GM23338 (cell line): ENCODE measurements at regions not wholly inside any gene's neighbourhood (a gene's known extent, or its start where the extent isn't known, plus 50 kb on each side); places are given as distances from the start of the nearest gene placed in this dataset.

Experiments
- ATAC-seq: fragments of 200-7000 bp; cut with Tn5 transposase; 3 replicates; pipeline ENCODE4 v1.9.1; 2020
- DNase-seq: peaks from one replicate; pipeline ENCODE4 v3.0.0-alpha.2; 2015; ENCODE audit warnings: low spot score
- H2AFZ ChIP-seq: fragments of 200-600 bp; sonication (generic); 2 replicates; pipeline ENCODE4 v1.8.0; 2016; ENCODE audit warnings: antibody characterized with exemption, mild to moderate bottlenecking, moderate library complexity
- H3F3A ChIP-seq: fragments of 200-600 bp; sonication (generic); replicated peaks from 2 replicates; pipeline ENCODE4 v1.8.0; 2017; ENCODE audit warnings: antibody characterized with exemption, mixed run types, low read depth
- H3K27ac ChIP-seq: fragments of 200-600 bp; sonication (generic); 2 replicates; pipeline ENCODE4 v1.6.1; 2016; ENCODE audit warnings: low read depth
- H3K27me3 ChIP-seq: fragments of 200-600 bp; sonication (generic); 2 replicates; pipeline ENCODE4 v1.8.0; 2016; ENCODE audit warnings: mild to moderate bottlenecking, mixed run types, moderate library complexity; ENCODE audit not compliant: insufficient read depth
- H3K36me3 ChIP-seq: fragments of 200-600 bp; sonication (generic); 2 replicates; pipeline ENCODE4 v1.8.0; 2016; ENCODE audit warnings: mild to moderate bottlenecking; ENCODE audit not compliant: insufficient read depth
- H3K4me1 ChIP-seq: fragments of 200-600 bp; sonication (generic); 2 replicates; pipeline ENCODE4 v1.8.0; 2016; ENCODE audit warnings: mild to moderate bottlenecking, moderate library complexity; ENCODE audit not compliant: insufficient read depth
- H3K4me2 ChIP-seq: fragments of 200-600 bp; sonication (generic); 2 replicates; pipeline ENCODE4 v1.7.1; 2017; ENCODE audit warnings: mixed run types
- H3K4me3 ChIP-seq: fragments of 200-600 bp; sonication (generic); 2 replicates; pipeline ENCODE4 v1.6.1; 2016; ENCODE audit warnings: mixed run types
- H3K79me2 ChIP-seq: fragments of 200-600 bp; sonication (generic); replicated peaks from 2 replicates; pipeline ENCODE4 v1.8.0; 2017; ENCODE audit warnings: mild to moderate bottlenecking; ENCODE audit not compliant: insufficient read depth
- H3K9me2 ChIP-seq: fragments of 200-600 bp; sonication (generic); 2 replicates; pipeline ENCODE4 v1.8.0; 2017; ENCODE audit not compliant: insufficient read depth
- H4K20me1 ChIP-seq: fragments of 200-600 bp; sonication (generic); replicated peaks from 2 replicates; pipeline ENCODE4 v1.8.0; 2017; ENCODE audit warnings: mild to moderate bottlenecking; ENCODE audit not compliant: insufficient read depth
- H3K27ac Mint-ChIP-seq: 2 replicates; pipeline ENCODE4 v1.8.0; 2020; ENCODE audit warnings: inconsistent platforms, mild to moderate bottlenecking, moderate library complexity, mixed read lengths
- H3K27me3 Mint-ChIP-seq: 3 replicates; pipeline ENCODE4 v1.8.0; 2022; ENCODE audit warnings: low read depth, mild to moderate bottlenecking, moderate library complexity, mixed read lengths, inconsistent platforms; ENCODE audit not compliant: insufficient read depth, poor library complexity
- H3K36me3 Mint-ChIP-seq: 3 replicates; pipeline ENCODE4 v1.8.0; 2021; ENCODE audit warnings: low read depth, mild to moderate bottlenecking, inconsistent platforms, moderate library complexity, mixed read lengths
- H3K4me1 Mint-ChIP-seq: 3 replicates; pipeline ENCODE4 v1.8.0; 2020; ENCODE audit warnings: mild to moderate bottlenecking, inconsistent platforms, mixed read lengths
- H3K4me3 Mint-ChIP-seq: 3 replicates; pipeline ENCODE4 v1.8.0; 2021; ENCODE audit warnings: moderate library complexity, mild to moderate bottlenecking, inconsistent platforms, mixed read lengths
- H3K9me3 Mint-ChIP-seq: 3 replicates; pipeline ENCODE4 v1.8.0; 2020; ENCODE audit warnings: moderate library complexity, mild to moderate bottlenecking, inconsistent platforms, mixed read lengths
- CREB1 ChIP-seq: fragments of 250-450 bp; sonication (Bioruptor Pico); IDR thresholded peaks from 2 replicates; pipeline ENCODE4 v1.5.0; 2020; ENCODE audit warnings: low read depth, mild to moderate bottlenecking, moderate library complexity
- EZH2 ChIP-seq: fragments of 200-600 bp; sonication (generic); IDR thresholded peaks from one replicate; pipeline ENCODE4 v1.8.0; 2017; ENCODE audit warnings: antibody characterized with exemption, mild to moderate bottlenecking, low read depth; ENCODE audit not compliant: unreplicated experiment
- EZH2phosphoT487 ChIP-seq: fragments of 200-600 bp; sonication (generic); IDR thresholded peaks from one replicate; pipeline ENCODE4 v1.8.1; 2018; ENCODE audit warnings: antibody characterized with exemption; ENCODE audit not compliant: unreplicated experiment
- JUNB ChIP-seq: IDR thresholded peaks from one replicate; pipeline ENCODE4 v1.6.1; 2016; ENCODE audit warnings: antibody characterized with exemption; ENCODE audit not compliant: unreplicated experiment
- NANOG ChIP-seq: IDR thresholded peaks from 2 replicates; pipeline ENCODE4 v1.6.1; 2016; ENCODE audit warnings: antibody characterized with exemption, borderline replicate concordance
- POLR2AphosphoS5 ChIP-seq: IDR thresholded peaks from 2 replicates; pipeline ENCODE4 v1.6.1; 2016; ENCODE audit warnings: antibody characterized with exemption, low read depth
- REST ChIP-seq: IDR thresholded peaks from one replicate; pipeline ENCODE4 v1.6.1; 2018; ENCODE audit warnings: antibody characterized with exemption; ENCODE audit not compliant: unreplicated experiment
- STAT1 ChIP-seq: IDR thresholded peaks from one replicate; pipeline ENCODE4 v1.6.1; 2016; ENCODE audit warnings: antibody characterized with exemption; ENCODE audit not compliant: unreplicated experiment
- ZNF114 ChIP-seq: fragments of 250-450 bp; sonication (Bioruptor Pico); IDR thresholded peaks from 2 replicates; pipeline ENCODE4 v1.5.0; 2020; ENCODE audit warnings: mild to moderate bottlenecking, moderate library complexity
- ZNF331 ChIP-seq: fragments of 250-450 bp; sonication (Bioruptor Pico); IDR thresholded peaks from 2 replicates; pipeline ENCODE4 v1.5.0; 2020; ENCODE audit warnings: low read depth, mild to moderate bottlenecking, moderate library complexity
- ZNF462 ChIP-seq: fragments of 250-450 bp; sonication (Bioruptor Pico); IDR thresholded peaks from 2 replicates; pipeline ENCODE4 v1.5.0; 2020; ENCODE audit warnings: mild to moderate bottlenecking, moderate library complexity

GRCh38 chr22:19628038-19628776 lies 86.1 kb upstream of the SEPTIN5 start:
- Histone ChIP-seq H3K4me2 (no peak overlapping the region), H4K20me1 (no peaks in the 10 kb centered on the region), H2AFZ (no peak overlapping the region), H3K27me3 (no peaks in the 10 kb centered on the region), H3K36me3 (no peaks in the 10 kb centered on the region), H3K79me2 (no peaks in the 10 kb centered on the region), H3F3A (no peaks in the 10 kb centered on the region), H3K4me3 (no peak overlapping the region), H3K9me2 (no peaks in the 10 kb centered on the region), H3K4me1 (peaks cover 4% of the 10 kb centered on the region), H3K27ac (no peak overlapping the region)
- H3K9me3 Mint-ChIP-seq, result no peaks in the 10 kb centered on the region; the same call in 2 of the 3 replicates
- H3K27ac Mint-ChIP-seq, result no peak overlapping the region
- H3K4me1 Mint-ChIP-seq, result peaks cover 19% of the 10 kb centered on the region
- H3K36me3 Mint-ChIP-seq, result no peaks in the 10 kb centered on the region; the same call in 2 of the 3 replicates
- H3K27me3 Mint-ChIP-seq, result peaks cover 5% of the 10 kb centered on the region
- no peak overlapping the region for H3K4me3 Mint-ChIP-seq
- no peak for ATAC-seq
- TF ChIP-seq NANOG, result no peak
- no peak for TF ChIP-seq ZNF114 (CRISPR knock-in tag)
- TF ChIP-seq CREB1 (CRISPR knock-in tag), result no peak
- TF ChIP-seq ZNF462 (CRISPR knock-in tag), result no peak
- no peak for TF ChIP-seq EZH2
- TF ChIP-seq STAT1, result no peak
- no peak for TF ChIP-seq JUNB
- TF ChIP-seq POLR2AphosphoS5, result no peak
- TF ChIP-seq REST, result no peak
- no peak for TF ChIP-seq EZH2phosphoT487
- no peak for TF ChIP-seq ZNF331
- DNase-seq, result no peak
